ENCODE measurements at regions not wholly inside any gene's neighbourhood (a gene's known extent, or its start where the extent isn't known, plus 50 kb on each side); places are given as distances from the start of the nearest gene placed in this dataset.

GRCh38 chrX:123121241-123121640 is 62.8 kb upstream of the GRIA3 start:
- TF ChIP-seq, protein P1, sequence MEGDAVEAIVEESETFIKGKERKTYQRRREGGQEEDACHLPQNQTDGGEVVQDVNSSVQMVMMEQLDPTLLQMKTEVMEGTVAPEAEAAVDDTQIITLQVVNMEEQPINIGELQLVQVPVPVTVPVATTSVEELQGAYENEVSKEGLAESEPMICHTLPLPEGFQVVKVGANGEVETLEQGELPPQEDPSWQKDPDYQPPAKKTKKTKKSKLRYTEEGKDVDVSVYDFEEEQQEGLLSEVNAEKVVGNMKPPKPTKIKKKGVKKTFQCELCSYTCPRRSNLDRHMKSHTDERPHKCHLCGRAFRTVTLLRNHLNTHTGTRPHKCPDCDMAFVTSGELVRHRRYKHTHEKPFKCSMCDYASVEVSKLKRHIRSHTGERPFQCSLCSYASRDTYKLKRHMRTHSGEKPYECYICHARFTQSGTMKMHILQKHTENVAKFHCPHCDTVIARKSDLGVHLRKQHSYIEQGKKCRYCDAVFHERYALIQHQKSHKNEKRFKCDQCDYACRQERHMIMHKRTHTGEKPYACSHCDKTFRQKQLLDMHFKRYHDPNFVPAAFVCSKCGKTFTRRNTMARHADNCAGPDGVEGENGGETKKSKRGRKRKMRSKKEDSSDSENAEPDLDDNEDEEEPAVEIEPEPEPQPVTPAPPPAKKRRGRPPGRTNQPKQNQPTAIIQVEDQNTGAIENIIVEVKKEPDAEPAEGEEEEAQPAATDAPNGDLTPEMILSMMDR (IDR thresholded peaks at IDR 0.05): no peak
- no peak for TF ChIP-seq POLR2A (IDR thresholded peaks at IDR 0.05)
